LNCAP (cell line): ENCODE measurements at regions not wholly inside any gene's neighbourhood (a gene's known extent, or its start where the extent isn't known, plus 50 kb on each side); places are given as distances from the start of the nearest gene placed in this dataset.

ENCODE experiments used
- CTCF ChIP-seq: fragments of 450-650 bp; IDR thresholded peaks from 2 replicates; pipeline ENCODE4 v1.5.1; 2017; ENCODE audit warnings: mild to moderate bottlenecking

DNA sequence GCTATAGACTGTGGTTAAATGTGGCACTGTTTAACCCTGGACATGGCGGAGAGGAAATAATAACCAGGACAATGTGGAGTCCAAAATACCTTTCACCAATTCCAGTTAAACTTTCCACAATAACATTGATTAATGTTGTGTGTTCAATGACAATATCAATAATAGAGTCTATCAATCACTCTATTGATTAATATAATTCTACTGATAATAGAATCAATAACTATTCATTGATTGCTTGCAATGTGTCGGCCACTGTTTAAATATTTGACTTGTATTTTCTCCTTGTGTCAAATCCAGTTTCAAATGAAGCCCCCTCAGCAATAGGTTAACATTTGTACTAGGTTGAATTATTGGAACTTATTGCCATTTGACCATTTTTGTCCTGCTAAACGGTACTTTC lies 187.0 kb downstream of the PTPN20 start:
- no peak for TF ChIP-seq CTCF

DNA sequence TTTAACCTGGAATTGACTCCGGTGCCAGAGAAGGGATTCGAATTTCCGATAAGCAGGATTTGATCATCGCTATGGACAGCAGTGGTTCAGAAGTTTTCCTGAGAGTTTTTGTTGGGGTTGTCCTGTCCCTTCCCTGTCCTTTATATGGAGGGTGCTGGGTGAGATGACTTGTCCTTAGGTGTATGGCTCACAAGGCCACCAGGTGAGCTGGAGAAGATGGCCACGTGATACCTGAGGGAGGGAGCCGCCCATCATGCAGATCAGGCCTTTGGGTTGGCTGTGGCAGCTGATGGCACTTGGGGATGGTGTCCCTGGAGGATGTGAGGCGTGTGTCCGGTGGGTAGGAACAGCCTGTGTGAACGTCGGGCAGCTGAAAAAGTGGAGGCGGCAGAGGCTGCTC lies 187.7 kb downstream of the PTPN20 start:
- TF ChIP-seq CTCF: no peak

DNA sequence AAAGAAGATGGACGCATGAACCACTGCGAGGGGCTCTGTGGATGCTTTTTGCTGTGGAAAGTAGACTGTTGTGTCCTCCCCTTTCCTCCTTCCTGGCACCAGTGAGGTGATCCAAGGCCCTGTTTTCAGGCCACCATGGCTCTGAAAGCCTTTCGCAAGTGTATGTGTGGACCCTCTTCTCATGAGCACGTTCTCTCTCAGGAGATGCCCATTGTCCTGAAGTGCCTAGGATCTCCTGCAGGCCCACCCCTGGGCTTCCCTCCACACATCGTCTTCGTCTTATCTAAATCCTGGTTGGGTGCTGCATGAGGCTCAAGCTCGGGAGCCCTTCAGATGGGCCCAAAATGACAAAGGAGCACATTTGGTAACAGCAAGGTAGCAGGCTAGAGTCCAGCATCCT lies 188.2 kb downstream of the PTPN20 start:
- no peak for TF ChIP-seq CTCF

GRCh38 chr10:47101196-47101595 lies 190.0 kb downstream of the PTPN20 start:
- no peak for TF ChIP-seq CTCF

DNA sequence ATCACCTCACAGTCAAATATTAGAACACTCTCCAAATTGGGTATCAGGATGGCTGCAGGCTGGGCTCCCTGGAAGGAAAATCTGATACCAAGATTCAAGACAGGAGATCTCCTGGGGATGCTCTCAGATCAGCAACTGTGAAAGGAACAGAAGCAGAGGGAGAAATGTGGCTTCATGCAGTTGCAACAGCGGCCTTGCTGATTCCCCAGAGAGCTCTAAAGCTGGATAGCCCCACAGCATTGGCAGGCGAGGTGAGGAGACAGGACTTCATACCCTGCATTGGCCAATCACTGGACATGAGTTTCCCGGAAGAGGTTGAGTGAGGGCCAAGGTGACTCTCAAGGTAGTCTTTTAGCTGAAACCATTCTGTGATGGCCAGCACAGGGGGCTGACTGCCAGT lies 190.6 kb downstream of the PTPN20 start:
- no peak for TF ChIP-seq CTCF

DNA sequence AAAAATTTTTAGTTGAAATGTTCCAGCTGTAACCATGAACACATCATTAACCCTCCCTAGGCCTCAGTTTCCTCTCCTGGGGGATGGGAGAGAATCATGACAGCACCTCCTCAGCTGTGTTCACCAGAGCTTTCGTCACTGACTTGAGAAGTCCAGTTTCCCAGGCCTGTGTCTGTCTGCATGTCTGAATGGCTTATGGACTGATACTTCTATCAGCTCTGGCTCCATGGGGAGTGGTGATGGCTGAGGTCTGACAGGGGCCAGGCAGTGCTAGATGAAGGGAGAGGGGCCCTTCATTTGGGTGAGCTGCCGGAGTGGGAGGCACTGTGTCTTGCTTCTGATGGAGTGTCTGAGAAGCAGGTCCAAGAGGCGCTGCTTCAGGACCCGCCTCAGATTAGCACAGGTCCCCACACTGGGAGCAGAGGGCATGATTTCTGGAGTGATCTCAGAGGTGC lies 192.9 kb downstream of the PTPN20 start:
- no peak for TF ChIP-seq CTCF

DNA sequence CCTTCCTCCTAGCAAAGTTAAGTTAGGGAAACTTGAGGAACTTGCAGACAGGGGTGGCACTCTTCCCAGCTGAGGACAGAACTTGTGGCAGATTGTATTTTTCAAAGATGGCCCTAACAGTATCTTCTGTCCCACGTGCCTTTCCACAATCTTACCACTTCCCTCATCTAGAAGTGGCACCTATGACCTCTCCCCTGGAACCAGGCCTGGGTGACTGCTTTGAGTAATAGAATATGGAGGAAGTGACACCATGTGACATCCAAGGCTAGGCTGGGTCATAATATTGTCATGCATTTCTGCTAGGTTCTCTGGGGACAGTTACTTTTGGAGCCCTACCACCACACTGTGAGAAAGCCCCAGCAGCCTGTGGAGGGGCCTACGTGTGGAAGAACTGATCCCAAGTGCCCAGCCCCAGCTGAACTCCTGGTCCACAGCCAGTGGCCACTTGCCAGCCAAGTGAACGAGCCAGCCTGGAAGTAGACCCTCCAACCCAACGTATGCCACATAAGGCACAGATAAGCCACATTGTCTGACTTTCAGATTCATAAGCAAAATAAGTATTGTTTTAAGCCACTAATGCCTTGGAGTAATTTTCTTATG lies 193.7 kb downstream of the PTPN20 start:
- no peak for TF ChIP-seq CTCF
